ENCODE measurements at regions not wholly inside any gene's neighbourhood (a gene's known extent, or its start where the extent isn't known, plus 50 kb on each side); places are given as distances from the start of the nearest gene placed in this dataset.
A peak's percentile ranks its signal among the peaks of the same experiment; 100 is the strongest.

GRCh38 chr9:135215571-135216161 lies 128.2 kb downstream of the OLFM1 start:
- no peaks in the 10 kb centered on the region for H3K9me3 ChIP-seq (ENCODE audit: control insufficient read depth, insufficient read depth, low read depth, low read length)
- peak in 1 of 2 donors; percentile 20 for DNase-seq (ENCODE audit: low read depth in 2 of 2)
- H3K9ac ChIP-seq (ENCODE audit: insufficient read depth, low read length), result no peak overlapping the region
- no peaks in the 10 kb centered on the region for H3K4me1 ChIP-seq (ENCODE audit: control insufficient read depth, extremely low read depth, insufficient read depth, low read length)
- H2AFZ ChIP-seq (ENCODE audit: low read length), result no peak overlapping the region
- H3K27ac ChIP-seq (ENCODE audit: insufficient read depth, low read length), result no peak overlapping the region
- H4K20me1 ChIP-seq (ENCODE audit: control insufficient read depth, extremely low read depth, insufficient read depth, low read length), result no peaks in the 10 kb centered on the region
- H3K4me3 ChIP-seq (replicated peaks in 1 of 4; ENCODE audit: control extremely low read depth in 1 of 4, insufficient read depth in 1 of 4, low read depth in 3 of 4, low read length in 4 of 4), result no peak overlapping the region
- H3K27me3 ChIP-seq (ENCODE audit: control insufficient read depth, insufficient read depth, low read length), result no peaks in the 10 kb centered on the region
- TF ChIP-seq EZH2 (IDR thresholded peaks at IDR 0.05; ENCODE audit: low read length, missing control alignments) (no peak), CTCF (conservative IDR thresholded peaks at IDR 0.05 in 1 of 2, IDR thresholded peaks at IDR 0.05 in 1 of 2; ENCODE audit: low read depth in 1 of 2, low read length in 2 of 2) (no peak)
- H3K79me2 ChIP-seq (ENCODE audit: control insufficient read depth, insufficient read depth, low read length), result no peaks in the 10 kb centered on the region
- no peak overlapping the region for H3K4me2 ChIP-seq (ENCODE audit: extremely low read depth, insufficient read depth, low read length)
- no peaks in the 10 kb centered on the region for H3K36me3 ChIP-seq (ENCODE audit: control insufficient read depth, insufficient read depth, low read length)

DNA sequence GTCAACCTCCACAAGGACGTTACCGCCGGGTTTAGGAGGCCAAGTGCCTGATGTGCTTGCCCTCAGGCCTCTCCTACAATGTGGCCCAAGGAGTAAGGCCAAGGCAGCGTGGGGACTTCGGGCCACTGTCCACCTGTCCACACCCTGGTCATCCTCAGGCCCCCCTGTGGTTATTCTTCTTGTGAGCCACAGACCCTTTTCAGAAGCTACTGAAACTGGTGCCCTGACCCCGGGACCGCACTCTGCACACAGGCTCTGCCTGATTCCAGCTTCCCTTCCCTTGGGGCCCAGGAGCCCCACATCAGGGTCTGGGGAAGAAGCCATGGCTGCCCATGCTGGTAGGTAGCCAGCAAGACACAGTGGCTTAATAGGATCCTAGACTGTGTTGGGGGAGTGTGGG lies 128.8 kb downstream of the OLFM1 start:
- DNase-seq (ENCODE audit: low read depth in 2 of 2), result no peak
- Histone ChIP-seq H3K9ac (ENCODE audit: insufficient read depth, low read length) (no peak overlapping the region), H3K4me3 (replicated peaks in 1 of 4; ENCODE audit: control extremely low read depth in 1 of 4, insufficient read depth in 1 of 4, low read depth in 3 of 4, low read length in 4 of 4) (no peak overlapping the region), H3K27ac (ENCODE audit: insufficient read depth, low read length) (no peak overlapping the region), H3K79me2 (ENCODE audit: control insufficient read depth, insufficient read depth, low read length) (no peaks in the 10 kb centered on the region), H3K36me3 (ENCODE audit: control insufficient read depth, insufficient read depth, low read length) (no peaks in the 10 kb centered on the region), H3K4me1 (ENCODE audit: control insufficient read depth, extremely low read depth, insufficient read depth, low read length) (no peaks in the 10 kb centered on the region), H3K4me2 (ENCODE audit: extremely low read depth, insufficient read depth, low read length) (no peak overlapping the region), H2AFZ (ENCODE audit: low read length) (no peak overlapping the region), H4K20me1 (ENCODE audit: control insufficient read depth, extremely low read depth, insufficient read depth, low read length) (no peaks in the 10 kb centered on the region), H3K9me3 (ENCODE audit: control insufficient read depth, insufficient read depth, low read depth, low read length) (no peaks in the 10 kb centered on the region), H3K27me3 (ENCODE audit: control insufficient read depth, insufficient read depth, low read length) (no peaks in the 10 kb centered on the region)
- TF ChIP-seq EZH2 (IDR thresholded peaks at IDR 0.05; ENCODE audit: low read length, missing control alignments) (no peak), CTCF (conservative IDR thresholded peaks at IDR 0.05 in 1 of 2, IDR thresholded peaks at IDR 0.05 in 1 of 2; ENCODE audit: low read depth in 1 of 2, low read length in 2 of 2) (no peak)

DNA sequence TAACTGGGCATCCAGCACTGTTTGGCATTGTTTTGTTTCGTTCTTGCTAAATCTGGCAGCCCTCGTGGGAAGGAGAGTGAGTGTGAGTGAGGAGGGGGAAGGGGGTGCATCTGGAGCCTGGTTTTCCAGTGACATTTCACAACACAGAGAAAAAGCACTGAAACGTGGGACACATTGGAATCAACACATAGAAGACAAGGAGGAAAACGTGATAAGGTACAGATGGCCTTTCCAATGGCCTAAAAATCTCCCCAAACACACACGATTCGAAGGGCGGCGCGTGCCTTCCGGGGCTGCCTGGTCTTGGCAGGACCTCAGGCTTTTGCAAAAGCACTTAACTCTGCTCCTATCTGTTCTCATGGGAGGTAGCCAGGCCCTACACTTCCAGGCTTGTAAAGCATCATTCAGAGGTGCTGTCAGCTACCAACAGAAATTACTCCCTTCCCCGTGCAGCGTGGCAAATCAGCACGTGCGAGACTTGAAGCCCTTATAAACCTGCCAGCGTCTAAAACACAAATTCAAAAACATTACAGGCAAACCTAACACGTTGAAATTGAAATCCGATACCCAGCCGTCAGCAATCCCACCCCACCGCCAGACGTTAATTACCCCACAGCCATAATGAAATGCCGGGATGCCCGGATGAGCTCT lies 129.4 kb downstream of the OLFM1 start:
- no peak overlapping the region for H3K4me3 ChIP-seq (replicated peaks in 1 of 4; ENCODE audit: control extremely low read depth in 1 of 4, insufficient read depth in 1 of 4, low read depth in 3 of 4, low read length in 4 of 4)
- TF ChIP-seq EZH2 (IDR thresholded peaks at IDR 0.05; ENCODE audit: low read length, missing control alignments) (no peak), CTCF (conservative IDR thresholded peaks at IDR 0.05 in 1 of 2, IDR thresholded peaks at IDR 0.05 in 1 of 2; ENCODE audit: low read depth in 1 of 2, low read length in 2 of 2) (no peak)
- H3K36me3 ChIP-seq (ENCODE audit: control insufficient read depth, insufficient read depth, low read length), result no peaks in the 10 kb centered on the region
- no peak overlapping the region for H3K9ac ChIP-seq (ENCODE audit: insufficient read depth, low read length)
- H3K79me2 ChIP-seq (ENCODE audit: control insufficient read depth, insufficient read depth, low read length), result no peaks in the 10 kb centered on the region
- H3K4me1 ChIP-seq (ENCODE audit: control insufficient read depth, extremely low read depth, insufficient read depth, low read length), result no peaks in the 10 kb centered on the region
- H3K27ac ChIP-seq (ENCODE audit: insufficient read depth, low read length), result no peak overlapping the region
- no peaks in the 10 kb centered on the region for H3K9me3 ChIP-seq (ENCODE audit: control insufficient read depth, insufficient read depth, low read depth, low read length)
- H3K27me3 ChIP-seq (ENCODE audit: control insufficient read depth, insufficient read depth, low read length), result no peaks in the 10 kb centered on the region
- H4K20me1 ChIP-seq (ENCODE audit: control insufficient read depth, extremely low read depth, insufficient read depth, low read length), result no peaks in the 10 kb centered on the region
- no peak for DNase-seq (ENCODE audit: low read depth in 2 of 2)
- H3K4me2 ChIP-seq (ENCODE audit: extremely low read depth, insufficient read depth, low read length), result no peak overlapping the region
- no peak overlapping the region for H2AFZ ChIP-seq (ENCODE audit: low read length)
